ENCODE measurements at regions not wholly inside any gene's neighbourhood (a gene's known extent, or its start where the extent isn't known, plus 50 kb on each side); places are given as distances from the start of the nearest gene placed in this dataset.

DNA sequence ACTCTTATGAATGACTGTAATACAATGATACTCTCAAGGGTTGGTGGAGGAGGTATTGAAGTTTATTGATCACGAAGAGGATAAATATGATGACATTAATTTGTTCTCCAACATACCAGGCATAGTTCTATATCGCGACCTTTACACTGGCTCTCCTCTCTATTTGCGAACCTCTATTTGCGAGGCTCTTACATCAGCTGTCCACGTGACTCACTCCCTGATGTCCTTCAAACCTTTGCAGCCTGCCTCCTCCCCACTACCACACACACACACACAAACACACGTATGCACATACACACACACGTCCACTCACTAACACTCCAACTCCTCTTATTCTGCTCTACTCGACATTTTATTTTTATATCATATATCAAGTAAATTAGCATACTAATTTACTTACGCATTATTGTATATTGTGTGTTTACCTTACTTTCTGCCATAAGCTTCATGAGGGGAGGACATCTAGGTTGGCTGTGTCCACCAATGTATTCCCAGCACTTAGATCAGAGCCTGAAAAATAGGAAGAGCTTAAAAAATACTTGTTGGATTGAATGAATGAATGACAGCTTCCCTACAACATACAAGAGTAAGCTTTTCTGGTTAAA lies 53.3 kb upstream of the TNFRSF21 start:
- no TSS peak for BruUV-seq (replicated peaks)
- no peak overlapping the region for H3K9ac ChIP-seq (ENCODE audit: control insufficient read depth, insufficient read depth, low read length)
- no peak overlapping the region for H3K4me2 ChIP-seq (ENCODE audit: control insufficient read depth, insufficient read depth)
- CTCF ChIA-PET: interaction anchor here (1.5 kb wide), 1 partner anchor 8 kb away, joined by 5 read pairs; no protein-coding TSS in a partner anchor
- intact Hi-C loops (cut with micrococcal nuclease; ENCODE audit: unreplicated experiment) (no loop called here), in situ Hi-C loops (cut with MboI) (no loop called here)
- no peak for ATAC-seq
- H3K27ac ChIP-seq (ENCODE audit: control insufficient read depth, insufficient read depth): no peak overlapping the region
- WGBS (ENCODE audit: insufficient coverage, insufficient replicate concordance, low lambda C conversion rate, missing lambda C conversion rate): 63% methylated on average over 10 of the region's 10 CpGs
- H3K9me3 ChIP-seq (replicated peaks; ENCODE audit: control insufficient read depth, insufficient read depth, low read length): no peaks in the 10 kb centered on the region
- H3K79me2 ChIP-seq (ENCODE audit: control insufficient read depth, insufficient read depth, low read length): no peaks in the 10 kb centered on the region
- SMC1A ChIA-PET (ENCODE audit: uncharacterized antibody, unreplicated experiment): no interaction called here
- DNase-seq (ENCODE audit: low read depth, low spot score): no peak
- POLR2A ChIA-PET: no interaction called here
- H3K36me3 ChIP-seq (ENCODE audit: control insufficient read depth in 2 of 2, insufficient read depth in 2 of 2, low read length in 1 of 2): no peaks in the 10 kb centered on the region
- no peak for FAIRE-seq
- H4K20me1 ChIP-seq (ENCODE audit: control insufficient read depth, insufficient read depth): no peaks in the 10 kb centered on the region
- no peaks in the 10 kb centered on the region for H3K27me3 ChIP-seq (replicated peaks in 1 of 2; ENCODE audit: control insufficient read depth in 2 of 2, insufficient read depth in 2 of 2, low read length in 1 of 2)
- H3K4me3 ChIP-seq: no peak overlapping the region
- RAD21 ChIA-PET (ENCODE audit: unreplicated experiment): no interaction called here
- no peak overlapping the region for H2AFZ ChIP-seq (ENCODE audit: control insufficient read depth, low read depth, low read length)
- H3K4me1 ChIP-seq (ENCODE audit: control insufficient read depth, insufficient read depth, low read length): peaks cover 15% of the 10 kb centered on the region
- TF ChIP-seq, protein P1, sequence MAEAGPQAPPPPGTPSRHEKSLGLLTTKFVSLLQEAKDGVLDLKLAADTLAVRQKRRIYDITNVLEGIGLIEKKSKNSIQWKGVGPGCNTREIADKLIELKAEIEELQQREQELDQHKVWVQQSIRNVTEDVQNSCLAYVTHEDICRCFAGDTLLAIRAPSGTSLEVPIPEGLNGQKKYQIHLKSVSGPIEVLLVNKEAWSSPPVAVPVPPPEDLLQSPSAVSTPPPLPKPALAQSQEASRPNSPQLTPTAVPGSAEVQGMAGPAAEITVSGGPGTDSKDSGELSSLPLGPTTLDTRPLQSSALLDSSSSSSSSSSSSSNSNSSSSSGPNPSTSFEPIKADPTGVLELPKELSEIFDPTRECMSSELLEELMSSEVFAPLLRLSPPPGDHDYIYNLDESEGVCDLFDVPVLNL (IDR thresholded peaks at IDR 0.05; ENCODE audit: low read depth, low read length): no peak
- TF ChIP-seq RAD21 (IDR thresholded peaks at IDR 0.05; ENCODE audit: insufficient read depth, low read depth, low read length) (no peak), CHD2 (IDR thresholded peaks at IDR 0.05; ENCODE audit: borderline replicate concordance, low read depth, low read length) (no peak), RB1 (IDR thresholded peaks at IDR 0.05; ENCODE audit: borderline replicate concordance) (no peak), WRNIP1 (IDR thresholded peaks at IDR 0.05; ENCODE audit: borderline replicate concordance, low read depth, low read length) (no peak), EGR1 (IDR thresholded peaks at IDR 0.05; ENCODE audit: borderline replicate concordance in 1 of 2, low read depth in 2 of 2, low read length in 2 of 2) (no peak), EED (IDR thresholded peaks at IDR 0.05; ENCODE audit: low read depth) (no peak), TCF12 (IDR thresholded peaks at IDR 0.05; ENCODE audit: low read depth, low read length) (no peak), BACH1 (IDR thresholded peaks at IDR 0.05; ENCODE audit: borderline replicate concordance) (no peak)
- TF ChIP-seq, protein P2, sequence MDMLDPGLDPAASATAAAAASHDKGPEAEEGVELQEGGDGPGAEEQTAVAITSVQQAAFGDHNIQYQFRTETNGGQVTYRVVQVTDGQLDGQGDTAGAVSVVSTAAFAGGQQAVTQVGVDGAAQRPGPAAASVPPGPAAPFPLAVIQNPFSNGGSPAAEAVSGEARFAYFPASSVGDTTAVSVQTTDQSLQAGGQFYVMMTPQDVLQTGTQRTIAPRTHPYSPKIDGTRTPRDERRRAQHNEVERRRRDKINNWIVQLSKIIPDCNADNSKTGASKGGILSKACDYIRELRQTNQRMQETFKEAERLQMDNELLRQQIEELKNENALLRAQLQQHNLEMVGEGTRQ (IDR thresholded peaks at IDR 0.05; ENCODE audit: borderline replicate concordance, low read depth, low read length): no peak
- TF ChIP-seq, protein P3, sequence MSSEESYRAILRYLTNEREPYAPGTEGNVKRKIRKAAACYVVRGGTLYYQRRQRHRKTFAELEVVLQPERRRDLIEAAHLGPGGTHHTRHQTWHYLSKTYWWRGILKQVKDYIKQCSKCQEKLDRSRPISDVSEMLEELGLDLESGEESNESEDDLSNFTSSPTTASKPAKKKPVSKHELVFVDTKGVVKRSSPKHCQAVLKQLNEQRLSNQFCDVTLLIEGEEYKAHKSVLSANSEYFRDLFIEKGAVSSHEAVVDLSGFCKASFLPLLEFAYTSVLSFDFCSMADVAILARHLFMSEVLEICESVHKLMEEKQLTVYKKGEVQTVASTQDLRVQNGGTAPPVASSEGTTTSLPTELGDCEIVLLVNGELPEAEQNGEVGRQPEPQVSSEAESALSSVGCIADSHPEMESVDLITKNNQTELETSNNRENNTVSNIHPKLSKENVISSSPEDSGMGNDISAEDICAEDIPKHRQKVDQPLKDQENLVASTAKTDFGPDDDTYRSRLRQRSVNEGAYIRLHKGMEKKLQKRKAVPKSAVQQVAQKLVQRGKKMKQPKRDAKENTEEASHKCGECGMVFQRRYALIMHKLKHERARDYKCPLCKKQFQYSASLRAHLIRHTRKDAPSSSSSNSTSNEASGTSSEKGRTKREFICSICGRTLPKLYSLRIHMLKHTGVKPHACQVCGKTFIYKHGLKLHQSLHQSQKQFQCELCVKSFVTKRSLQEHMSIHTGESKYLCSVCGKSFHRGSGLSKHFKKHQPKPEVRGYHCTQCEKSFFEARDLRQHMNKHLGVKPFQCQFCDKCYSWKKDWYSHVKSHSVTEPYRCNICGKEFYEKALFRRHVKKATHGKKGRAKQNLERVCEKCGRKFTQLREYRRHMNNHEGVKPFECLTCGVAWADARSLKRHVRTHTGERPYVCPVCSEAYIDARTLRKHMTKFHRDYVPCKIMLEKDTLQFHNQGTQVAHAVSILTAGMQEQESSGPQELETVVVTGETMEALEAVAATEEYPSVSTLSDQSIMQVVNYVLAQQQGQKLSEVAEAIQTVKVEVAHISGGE (CRISPR knock-in tag; IDR thresholded peaks at IDR 0.05): no peak
- TF ChIP-seq, protein P4, sequence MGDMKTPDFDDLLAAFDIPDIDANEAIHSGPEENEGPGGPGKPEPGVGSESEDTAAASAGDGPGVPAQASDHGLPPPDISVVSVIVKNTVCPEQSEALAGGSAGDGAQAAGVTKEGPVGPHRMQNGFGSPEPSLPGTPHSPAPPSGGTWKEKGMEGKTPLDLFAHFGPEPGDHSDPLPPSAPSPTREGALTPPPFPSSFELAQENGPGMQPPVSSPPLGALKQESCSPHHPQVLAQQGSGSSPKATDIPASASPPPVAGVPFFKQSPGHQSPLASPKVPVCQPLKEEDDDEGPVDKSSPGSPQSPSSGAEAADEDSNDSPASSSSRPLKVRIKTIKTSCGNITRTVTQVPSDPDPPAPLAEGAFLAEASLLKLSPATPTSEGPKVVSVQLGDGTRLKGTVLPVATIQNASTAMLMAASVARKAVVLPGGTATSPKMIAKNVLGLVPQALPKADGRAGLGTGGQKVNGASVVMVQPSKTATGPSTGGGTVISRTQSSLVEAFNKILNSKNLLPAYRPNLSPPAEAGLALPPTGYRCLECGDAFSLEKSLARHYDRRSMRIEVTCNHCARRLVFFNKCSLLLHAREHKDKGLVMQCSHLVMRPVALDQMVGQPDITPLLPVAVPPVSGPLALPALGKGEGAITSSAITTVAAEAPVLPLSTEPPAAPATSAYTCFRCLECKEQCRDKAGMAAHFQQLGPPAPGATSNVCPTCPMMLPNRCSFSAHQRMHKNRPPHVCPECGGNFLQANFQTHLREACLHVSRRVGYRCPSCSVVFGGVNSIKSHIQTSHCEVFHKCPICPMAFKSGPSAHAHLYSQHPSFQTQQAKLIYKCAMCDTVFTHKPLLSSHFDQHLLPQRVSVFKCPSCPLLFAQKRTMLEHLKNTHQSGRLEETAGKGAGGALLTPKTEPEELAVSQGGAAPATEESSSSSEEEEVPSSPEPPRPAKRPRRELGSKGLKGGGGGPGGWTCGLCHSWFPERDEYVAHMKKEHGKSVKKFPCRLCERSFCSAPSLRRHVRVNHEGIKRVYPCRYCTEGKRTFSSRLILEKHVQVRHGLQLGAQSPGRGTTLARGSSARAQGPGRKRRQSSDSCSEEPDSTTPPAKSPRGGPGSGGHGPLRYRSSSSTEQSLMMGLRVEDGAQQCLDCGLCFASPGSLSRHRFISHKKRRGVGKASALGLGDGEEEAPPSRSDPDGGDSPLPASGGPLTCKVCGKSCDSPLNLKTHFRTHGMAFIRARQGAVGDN (IDR thresholded peaks at IDR 0.05): no peak
